ENCODE measurements at regions not wholly inside any gene's neighbourhood (a gene's known extent, or its start where the extent isn't known, plus 50 kb on each side); places are given as distances from the start of the nearest gene placed in this dataset.

DNA sequence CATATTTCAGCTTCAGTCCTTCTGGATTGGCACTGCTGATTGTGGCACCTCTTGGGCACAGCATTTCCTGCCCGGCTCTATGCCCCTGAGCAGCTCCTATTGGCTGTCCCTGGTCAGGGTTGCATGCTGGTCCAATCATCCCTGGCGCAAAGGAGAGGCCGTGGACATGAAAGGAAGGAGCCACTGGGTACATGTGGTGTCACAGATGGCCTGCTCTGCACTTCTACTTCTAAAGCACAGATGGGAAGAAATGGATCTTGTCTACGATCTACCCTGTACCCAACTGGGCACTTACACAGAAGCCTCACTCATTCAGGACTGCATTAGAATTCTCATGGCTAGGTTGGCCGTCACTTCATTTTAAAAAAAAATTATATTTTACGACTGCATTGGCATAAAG lies 232.5 kb downstream of the SHQ1 start:
- no peak for TF ChIP-seq POLR2AphosphoS5 (IDR thresholded peaks at IDR 0.05)
- TF ChIP-seq CTCF (IDR thresholded peaks at IDR 0.05), result no peak
